HG03354 (cell line): ENCODE measurements at regions not wholly inside any gene's neighbourhood (a gene's known extent, or its start where the extent isn't known, plus 50 kb on each side); places are given as distances from the start of the nearest gene placed in this dataset.

Source experiments
- ATAC-seq: cut with Tn5 transposase; IDR thresholded peaks from one replicate; pipeline ENCODE4 v1.9.1; 2021; ENCODE audit warnings: mild to moderate bottlenecking; ENCODE audit not compliant: unreplicated experiment, poor library complexity, severe bottlenecking

DNA sequence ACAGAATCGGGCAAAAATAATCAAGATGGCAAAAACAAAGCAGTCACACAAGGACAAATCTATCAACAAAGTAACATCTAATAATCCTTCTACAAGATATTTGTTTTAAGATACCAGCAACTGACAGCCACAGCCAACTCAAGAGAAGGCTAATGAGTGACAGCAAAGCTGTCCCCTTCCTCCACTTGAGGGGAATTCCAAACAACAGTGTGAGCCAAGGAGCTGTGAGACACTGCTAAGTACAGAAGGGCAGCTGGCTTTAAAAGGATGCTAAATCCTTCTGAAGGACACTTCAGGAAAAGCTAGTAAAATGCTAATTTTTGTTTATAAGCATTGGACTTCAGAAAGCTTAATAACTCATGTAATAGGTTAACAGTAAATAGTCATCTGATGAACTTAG is 120.3 kb upstream of the GOLGA8J start:
- ATAC-seq = no peak

DNA sequence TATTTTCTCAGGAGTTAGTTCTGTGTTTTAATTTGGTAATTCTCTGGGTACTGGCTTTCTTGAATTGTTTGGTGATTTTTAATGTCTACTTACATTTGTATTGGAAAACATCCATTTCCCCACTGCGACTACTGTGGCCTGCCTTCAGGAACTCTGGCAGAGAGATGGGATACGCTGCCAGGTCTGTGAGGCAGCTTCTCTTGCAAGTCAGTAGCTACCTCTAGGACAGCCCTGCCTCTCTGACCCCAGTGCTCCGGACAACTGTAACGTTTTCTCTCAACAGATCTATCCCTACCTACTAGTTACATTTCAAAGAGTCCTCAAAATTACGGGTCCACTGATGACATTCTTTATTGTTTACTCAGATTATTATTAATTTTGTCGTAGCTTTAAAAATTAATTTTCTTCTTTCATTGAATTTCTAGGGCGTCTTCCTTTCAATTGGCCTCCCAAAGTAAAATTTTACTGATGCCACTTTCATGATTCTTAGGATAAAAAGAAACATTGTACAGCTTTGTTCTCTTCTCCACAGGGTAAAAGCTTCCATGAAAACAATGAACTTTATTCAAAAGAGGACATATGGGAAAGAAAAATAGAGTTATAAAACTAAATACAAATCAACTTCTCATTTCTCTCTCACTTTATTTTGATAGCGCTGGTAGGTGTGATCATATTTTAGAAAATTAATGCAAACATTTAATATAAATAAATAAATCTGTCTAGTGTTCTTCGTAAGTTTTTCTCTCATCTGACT is 123.2 kb upstream of the GOLGA8J start:
- no peak for ATAC-seq

DNA sequence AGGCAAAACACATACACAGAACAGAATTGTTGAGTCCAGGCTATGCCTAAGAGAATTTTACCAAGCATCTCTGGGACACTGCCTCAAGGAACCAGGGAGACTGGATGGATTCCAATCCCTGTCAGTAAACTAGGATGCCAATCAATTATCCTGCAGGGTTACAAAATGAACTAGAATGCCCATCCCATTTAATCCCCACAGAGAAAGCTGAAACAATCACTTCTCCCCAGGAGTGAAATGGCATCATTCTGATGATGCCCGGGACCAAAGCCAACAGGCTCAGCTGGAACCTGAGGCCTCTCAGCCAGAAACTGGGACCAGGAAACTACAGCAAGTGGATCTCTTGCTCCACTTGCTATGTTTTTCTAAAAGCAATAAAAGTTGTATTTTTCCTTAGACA is 130.0 kb upstream of the TJP1 start:
- no peak for ATAC-seq

- ATAC-seq = no peak
Measured at GRCh38 chr15:29945943-29946596, 123.8 kb upstream of the TJP1 start.

DNA sequence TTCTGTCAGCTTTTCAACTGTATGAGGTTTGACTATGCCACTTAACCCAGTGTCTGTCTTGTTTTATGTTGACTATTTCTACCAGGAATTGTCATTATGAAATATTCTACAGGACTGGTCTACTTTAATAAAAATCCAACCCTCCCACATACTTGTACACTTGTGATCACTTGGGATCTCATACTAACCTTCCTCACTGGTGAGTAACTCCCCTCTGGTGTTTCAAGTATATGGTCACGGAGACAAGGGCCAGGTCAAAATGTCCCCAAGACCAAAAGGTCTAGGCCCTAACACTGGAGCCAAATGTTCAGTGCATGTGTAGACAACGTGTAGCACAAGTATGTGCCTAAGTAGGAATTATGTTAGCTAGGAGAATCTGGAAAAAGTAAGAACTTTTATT is 122.7 kb upstream of the TJP1 start:
- no peak for ATAC-seq

DNA sequence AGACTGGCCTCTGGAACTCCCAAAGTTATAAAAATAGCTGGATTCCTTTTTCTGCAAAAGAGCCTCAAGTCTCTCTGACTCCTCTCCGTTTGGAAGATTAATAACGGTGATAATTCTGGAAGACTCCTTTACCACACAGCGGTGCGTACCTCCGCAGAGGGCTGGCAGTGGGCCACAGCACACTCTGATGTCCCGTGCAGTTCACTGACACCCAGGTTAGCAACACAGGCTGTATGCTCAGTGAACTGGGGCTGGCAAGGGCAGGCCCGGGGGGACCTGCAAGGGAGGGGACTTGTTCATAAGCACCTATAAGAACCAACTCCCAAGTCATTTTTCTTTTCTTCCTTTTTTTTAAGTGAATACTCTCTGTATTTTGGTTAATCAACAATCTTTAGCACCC is 120.3 kb upstream of the TJP1 start:
- ATAC-seq = no peak

DNA sequence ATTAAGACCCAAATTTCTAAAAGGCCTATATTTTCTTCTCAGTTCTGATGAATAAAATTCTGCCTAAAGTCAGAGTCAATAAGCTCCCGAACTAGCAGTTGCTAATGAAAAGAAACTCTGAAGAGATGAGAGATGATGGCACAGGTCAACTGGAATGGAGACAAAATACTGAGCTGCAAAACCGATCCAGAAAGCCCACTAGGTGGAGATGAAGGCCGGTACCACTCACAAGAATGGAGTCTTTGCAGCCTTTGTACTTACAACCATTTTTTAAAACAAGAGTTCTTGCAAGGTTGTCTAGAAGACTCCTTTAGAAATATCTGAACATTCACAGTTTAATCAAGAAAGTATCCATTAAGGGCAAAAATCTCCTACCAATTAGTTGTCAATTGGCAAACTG is 119.9 kb upstream of the TJP1 start:
- ATAC-seq = no peak

DNA sequence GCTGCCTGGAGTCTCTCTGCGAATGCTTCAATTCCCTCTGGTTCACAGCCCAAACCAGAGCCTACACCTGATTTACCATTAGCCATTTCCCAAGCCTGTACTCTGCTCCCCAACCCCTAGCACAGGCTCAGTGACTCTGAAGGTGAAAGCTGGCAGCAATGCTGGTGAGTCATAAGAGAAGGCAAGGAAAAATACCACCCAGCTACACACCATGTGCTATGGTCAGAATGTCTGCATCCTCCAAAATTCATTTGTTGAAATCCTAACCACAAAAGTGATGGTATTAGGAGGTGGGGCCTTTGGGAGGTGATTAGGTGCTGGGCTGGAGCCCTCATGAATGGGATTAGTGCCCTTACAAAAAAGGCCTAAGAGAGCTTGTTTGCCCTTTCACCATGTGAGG is 117.1 kb upstream of the TJP1 start:
- ATAC-seq = no peak

GRCh38 chr15:29938361-29939335 is 116.4 kb upstream of the TJP1 start:
- ATAC-seq = no peak

DNA sequence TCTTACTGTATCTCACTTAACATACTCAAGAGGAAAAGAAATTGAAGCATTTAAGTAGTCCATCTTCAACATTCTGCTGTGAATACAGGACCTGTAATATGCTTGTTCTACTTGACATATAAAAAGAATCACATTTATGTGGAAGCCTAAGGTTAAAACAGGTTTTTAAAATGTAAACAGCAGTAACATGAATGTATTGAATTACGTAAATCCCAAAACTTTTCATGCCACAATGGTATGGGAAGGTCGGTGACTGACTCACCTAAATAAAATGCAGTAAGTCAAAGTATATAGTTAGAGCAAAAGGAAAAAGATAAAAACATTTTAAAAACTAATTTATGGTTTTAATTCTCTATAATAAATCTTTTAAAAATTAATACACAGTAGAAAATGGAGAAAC is 115.7 kb upstream of the TJP1 start:
- no peak for ATAC-seq

DNA sequence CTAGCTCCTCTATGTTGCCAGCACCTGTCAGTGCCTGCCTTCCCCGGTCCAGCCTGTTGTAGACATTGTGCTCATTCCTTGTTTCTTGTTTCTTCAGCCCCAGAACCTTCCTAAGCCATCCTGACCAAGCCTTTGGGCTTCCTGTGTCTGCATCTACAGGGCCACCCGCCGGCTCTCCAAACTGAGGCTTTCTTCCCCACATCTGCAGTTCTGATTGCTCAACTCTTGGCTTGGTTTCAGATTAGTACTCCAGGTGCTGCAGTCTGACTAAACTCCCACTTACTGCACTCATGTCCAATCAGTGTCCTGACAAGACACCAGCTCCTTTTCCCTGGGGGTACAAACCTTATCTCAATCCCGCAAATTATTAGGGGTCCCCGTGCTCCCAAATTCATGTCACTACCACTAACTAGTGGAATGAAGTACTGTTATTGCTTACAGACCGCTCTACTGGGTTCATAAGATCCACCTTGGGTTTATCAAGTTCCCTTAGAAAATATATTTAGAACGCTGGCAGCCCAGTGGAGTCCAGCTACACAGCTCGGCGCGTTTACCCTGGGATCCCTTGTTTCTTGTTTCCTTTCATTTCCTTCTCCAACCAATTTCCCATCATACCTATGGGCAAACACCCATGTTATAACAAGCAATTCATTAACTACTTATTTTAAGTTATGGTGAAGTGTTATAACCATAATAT is 114.2 kb upstream of the TJP1 start:
- no peak for ATAC-seq

DNA sequence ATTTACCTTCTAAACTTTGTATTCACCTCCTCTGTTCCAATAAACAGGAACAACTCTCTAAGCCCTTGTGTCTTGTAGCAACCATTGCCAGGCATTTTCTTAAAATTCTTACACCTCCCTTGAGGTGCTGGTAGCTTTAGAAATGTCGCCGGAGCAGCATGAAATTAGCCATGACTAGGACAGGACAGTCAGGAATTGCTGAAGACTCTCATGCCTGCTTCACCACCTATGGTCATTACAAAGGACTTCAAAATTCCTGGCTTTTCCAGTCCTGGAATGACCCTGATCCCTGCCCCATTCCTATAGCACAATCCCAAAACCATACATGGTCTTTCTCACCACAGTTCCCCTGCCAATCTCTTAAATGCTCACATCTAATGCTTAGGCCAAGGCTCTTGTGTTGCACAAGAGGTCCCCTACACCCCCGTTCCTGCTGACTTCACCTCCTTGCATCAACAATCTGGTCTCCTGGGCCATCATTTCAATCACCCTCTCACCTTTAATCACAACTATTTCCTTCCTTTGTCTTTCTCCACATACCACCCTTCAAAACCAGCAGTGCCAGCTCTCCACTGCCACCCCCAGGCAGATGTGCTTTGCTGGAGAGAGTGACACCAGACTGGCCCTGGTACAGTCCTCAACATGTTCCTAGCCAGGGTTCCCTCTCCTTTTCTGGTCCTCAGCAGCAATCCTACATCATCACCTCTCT is 113.2 kb upstream of the TJP1 start:
- ATAC-seq = no peak

GRCh38 chr15:29934251-29934650 is 112.0 kb upstream of the TJP1 start:
- ATAC-seq = no peak

DNA sequence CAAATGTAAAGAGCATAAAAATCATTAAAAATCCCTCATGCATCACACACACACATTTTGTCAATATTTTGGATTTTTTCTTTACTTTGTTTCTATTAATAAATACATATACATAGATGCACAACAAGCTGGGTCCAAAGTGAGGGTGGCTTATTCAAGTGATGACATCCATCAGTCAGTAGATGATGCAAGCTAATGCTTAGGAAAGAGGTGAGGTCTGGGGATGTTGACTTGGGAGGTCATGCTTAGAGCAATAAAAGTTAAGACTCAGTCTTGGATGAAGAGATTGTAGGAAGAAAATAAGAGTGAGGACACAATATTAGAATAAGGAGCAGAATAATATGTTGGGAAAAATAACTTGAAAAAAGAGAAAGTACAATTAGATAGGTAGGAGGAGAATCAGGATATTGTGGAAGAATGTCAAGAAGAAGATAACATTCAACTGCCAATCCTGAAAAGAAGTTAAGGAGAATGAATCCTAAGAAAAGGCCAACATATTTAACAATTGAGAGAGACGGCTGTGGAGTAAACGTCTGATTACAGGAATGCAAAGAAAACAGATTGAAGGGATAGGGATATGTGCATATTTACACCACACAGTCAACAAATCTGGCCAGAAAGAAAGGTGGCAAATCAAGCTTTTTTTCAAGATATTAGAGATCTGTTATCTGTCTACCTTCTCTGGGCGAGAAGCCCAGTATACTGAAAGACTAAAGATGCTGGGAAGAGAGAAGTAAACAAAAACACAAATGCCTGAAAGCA is 111.0 kb upstream of the TJP1 start:
- no peak for ATAC-seq

- ATAC-seq = no peak
Measured at GRCh38 chr15:29926083-29926388, 103.8 kb upstream of the TJP1 start.

DNA sequence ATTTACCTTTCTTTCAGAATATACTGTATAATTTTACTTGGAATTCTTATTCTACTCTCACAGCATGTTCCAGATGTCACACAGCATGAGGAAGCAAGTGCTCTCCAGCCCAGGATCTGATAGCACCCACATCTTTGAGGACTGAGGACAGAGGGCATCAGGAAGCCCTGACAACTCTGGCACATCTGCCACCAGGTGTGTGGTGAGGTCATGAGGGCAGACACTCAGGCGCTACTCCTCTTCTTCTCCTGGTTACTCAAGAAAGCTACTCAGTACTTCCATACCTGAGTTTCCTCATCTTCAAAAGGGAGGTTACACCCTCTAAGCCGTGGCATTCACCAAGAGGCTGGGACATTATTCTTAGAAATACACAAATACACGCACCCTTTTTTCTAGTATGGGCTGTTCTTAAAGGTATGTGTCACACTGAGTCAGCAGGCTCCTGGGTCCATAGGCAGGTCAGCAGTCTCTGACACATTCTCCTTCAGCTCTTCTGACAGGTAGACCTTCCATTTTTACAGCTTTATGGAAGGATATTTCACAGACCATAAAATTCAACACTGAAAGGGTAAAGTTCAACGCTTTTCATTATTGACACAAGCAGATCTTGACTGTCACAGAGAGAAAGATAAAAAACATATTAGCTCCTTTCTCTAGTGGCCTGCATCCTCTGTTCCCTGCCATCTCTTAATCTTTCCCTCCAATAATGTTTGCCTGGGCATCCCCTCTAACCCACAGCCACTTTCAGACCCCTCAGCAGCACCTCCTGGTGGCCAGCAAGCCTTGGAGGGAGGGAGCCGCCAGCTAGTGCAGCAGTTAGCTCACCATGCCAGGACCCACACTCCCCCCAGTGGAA is 103.2 kb upstream of the TJP1 start:
- peak; percentile 39 for ATAC-seq

DNA sequence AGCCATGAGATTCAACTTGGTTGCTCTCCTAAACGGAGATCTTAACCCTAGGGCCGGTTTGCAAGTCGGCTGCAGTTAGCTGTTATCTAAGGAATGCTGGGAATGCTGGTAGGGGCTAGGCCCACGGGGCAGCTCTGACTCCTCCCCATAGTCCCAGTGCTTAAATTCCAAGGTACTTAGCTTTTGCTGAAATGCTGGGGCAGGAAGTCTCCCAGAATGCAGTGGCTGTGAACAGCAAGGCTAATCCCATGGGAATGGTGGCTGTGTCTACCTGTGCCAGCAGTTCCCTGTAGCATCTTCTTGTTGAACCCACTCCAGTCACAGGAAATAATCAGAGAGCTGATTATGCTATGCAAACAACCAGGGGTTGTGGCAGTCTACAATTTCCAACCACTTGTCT is 102.5 kb upstream of the TJP1 start:
- ATAC-seq = no peak

DNA sequence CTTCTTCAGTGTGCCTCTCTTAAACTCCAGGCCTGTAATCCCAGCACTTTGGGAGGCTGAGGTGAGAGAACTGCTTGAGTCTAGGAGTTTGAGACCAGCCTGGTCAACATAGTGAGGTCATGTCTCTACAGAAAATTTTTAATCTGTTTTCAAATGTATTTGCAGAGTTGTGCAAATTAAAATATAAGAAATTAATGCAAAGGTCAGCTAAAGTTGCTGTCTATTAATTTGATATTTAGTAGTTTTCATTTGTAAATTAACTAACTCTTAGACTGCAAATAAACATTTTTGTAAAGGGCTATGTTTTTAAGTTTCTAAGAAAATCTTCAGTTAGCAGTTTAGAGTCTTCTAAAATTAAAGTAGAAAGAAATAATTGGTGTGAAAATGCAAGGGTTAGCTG is 99.9 kb upstream of the TJP1 start:
- no peak for ATAC-seq
